ENCODE measurements at regions not wholly inside any gene's neighbourhood (a gene's known extent, or its start where the extent isn't known, plus 50 kb on each side); places are given as distances from the start of the nearest gene placed in this dataset.
"Not testable (repeated sequence)": the region's sequence is repeated elsewhere in the genome, so short reads cannot be mapped to it uniquely, and the experiment has no call there.

- H3K27me3 ChIP-seq (ENCODE audit: control insufficient read depth in 3 of 3, insufficient read depth in 3 of 3, low read length in 3 of 3); H3K4me1 ChIP-seq (ENCODE audit: control insufficient read depth in 3 of 3, insufficient read depth in 2 of 3, low read depth in 1 of 3, low read length in 2 of 3); DNase-seq; H3K27ac ChIP-seq (ENCODE audit: low read depth in 1 of 3, low read length in 2 of 3); FAIRE-seq; H3K4me3 ChIP-seq (ENCODE audit: low read depth in 1 of 3, low read length in 3 of 3); H3K9me3 ChIP-seq (ENCODE audit: control insufficient read depth in 2 of 2, insufficient read depth in 1 of 2, low read depth in 1 of 2, low read length in 1 of 2); H3K36me3 ChIP-seq (ENCODE audit: control insufficient read depth in 3 of 3, insufficient read depth in 2 of 3, low read depth in 1 of 3, low read length in 3 of 3): not testable (repeated sequence)
- WGBS, 3 donors, result 80 to 92% (median 90%) methylated on average over 6 of the region's 6 CpGs
These were observed 63.3 kb upstream of the CEP78 start for GRCh38 chr9:78172610-78173009.

- H3K27ac ChIP-seq (ENCODE audit: low read depth in 1 of 3, low read length in 2 of 3), result no peak overlapping the region
- 85 to 93% (median 91%) methylated on average over 1 of the region's 1 CpG for WGBS, 3 donors
- H3K9me3 ChIP-seq (ENCODE audit: control insufficient read depth in 2 of 2, insufficient read depth in 1 of 2, low read depth in 1 of 2, low read length in 1 of 2), result no peaks in the 10 kb centered on the region
- no peaks in the 10 kb centered on the region for H3K4me1 ChIP-seq (ENCODE audit: control insufficient read depth in 3 of 3, insufficient read depth in 2 of 3, low read depth in 1 of 3, low read length in 2 of 3)
- no peak overlapping the region for H3K4me3 ChIP-seq (ENCODE audit: low read depth in 1 of 3, low read length in 3 of 3)
- H3K27me3 ChIP-seq (ENCODE audit: control insufficient read depth in 3 of 3, insufficient read depth in 3 of 3, low read length in 3 of 3), result no peaks in the 10 kb centered on the region
- FAIRE-seq (no peak), DNase-seq (no peak)
- H3K36me3 ChIP-seq (ENCODE audit: control insufficient read depth in 3 of 3, insufficient read depth in 2 of 3, low read depth in 1 of 3, low read length in 3 of 3), result no peaks in the 10 kb centered on the region
These were observed 64.2 kb upstream of the CEP78 start for GRCh38 chr9:78171651-78172050.

- Histone ChIP-seq H3K27me3 (ENCODE audit: control insufficient read depth in 3 of 3, insufficient read depth in 3 of 3, low read length in 3 of 3) (no peaks in the 10 kb centered on the region), H3K4me3 (ENCODE audit: low read depth in 1 of 3, low read length in 3 of 3) (no peak overlapping the region), H3K27ac (ENCODE audit: low read depth in 1 of 3, low read length in 2 of 3) (no peak overlapping the region), H3K4me1 (ENCODE audit: control insufficient read depth in 3 of 3, insufficient read depth in 2 of 3, low read depth in 1 of 3, low read length in 2 of 3) (no peaks in the 10 kb centered on the region), H3K9me3 (ENCODE audit: control insufficient read depth in 2 of 2, insufficient read depth in 1 of 2, low read depth in 1 of 2, low read length in 1 of 2) (no peaks in the 10 kb centered on the region), H3K36me3 (ENCODE audit: control insufficient read depth in 3 of 3, insufficient read depth in 2 of 3, low read depth in 1 of 3, low read length in 3 of 3) (no peaks in the 10 kb centered on the region)
- WGBS, 3 donors, result 92 to 95% (median 93%) methylated on average over 6 of the region's 6 CpGs
- DNase-seq (no peak), FAIRE-seq (no peak)
These were observed 66.8 kb upstream of the CEP78 start for GRCh38 chr9:78169125-78169524.

GRCh38 chr9:78167356-78167755 is 68.5 kb upstream of the CEP78 start:
- 13 to 41% (median 27%) methylated on average over 2 of the region's 2 CpGs for WGBS, 3 donors
- no peak overlapping the region for H3K4me3 ChIP-seq (ENCODE audit: low read depth in 1 of 3, low read length in 3 of 3)
- H3K36me3 ChIP-seq (ENCODE audit: control insufficient read depth in 3 of 3, insufficient read depth in 2 of 3, low read depth in 1 of 3, low read length in 3 of 3), result no peaks in the 10 kb centered on the region
- no peaks in the 10 kb centered on the region for H3K4me1 ChIP-seq (ENCODE audit: control insufficient read depth in 3 of 3, insufficient read depth in 2 of 3, low read depth in 1 of 3, low read length in 2 of 3)
- H3K9me3 ChIP-seq (ENCODE audit: control insufficient read depth in 2 of 2, insufficient read depth in 1 of 2, low read depth in 1 of 2, low read length in 1 of 2), result no peaks in the 10 kb centered on the region
- FAIRE-seq, result no peak
- no peaks in the 10 kb centered on the region for H3K27me3 ChIP-seq (ENCODE audit: control insufficient read depth in 3 of 3, insufficient read depth in 3 of 3, low read length in 3 of 3)
- peak; percentile 9 to 46 for DNase-seq
- H3K27ac ChIP-seq (ENCODE audit: low read depth in 1 of 3, low read length in 2 of 3), result no peak overlapping the region

- WGBS, 3 donors, result 56 to 72% (median 71%) methylated on average over 2 of the region's 2 CpGs
- FAIRE-seq (no peak), DNase-seq (no peak)
- no peak overlapping the region for H3K27ac ChIP-seq (ENCODE audit: low read depth in 1 of 3, low read length in 2 of 3)
- H3K9me3 ChIP-seq (ENCODE audit: control insufficient read depth in 2 of 2, insufficient read depth in 1 of 2, low read depth in 1 of 2, low read length in 1 of 2), result no peaks in the 10 kb centered on the region
- H3K4me3 ChIP-seq (ENCODE audit: low read depth in 1 of 3, low read length in 3 of 3), result no peak overlapping the region
- no peaks in the 10 kb centered on the region for H3K27me3 ChIP-seq (ENCODE audit: control insufficient read depth in 3 of 3, insufficient read depth in 3 of 3, low read length in 3 of 3)
- H3K36me3 ChIP-seq (ENCODE audit: control insufficient read depth in 3 of 3, insufficient read depth in 2 of 3, low read depth in 1 of 3, low read length in 3 of 3), result no peaks in the 10 kb centered on the region
- H3K4me1 ChIP-seq (ENCODE audit: control insufficient read depth in 3 of 3, insufficient read depth in 2 of 3, low read depth in 1 of 3, low read length in 2 of 3), result no peaks in the 10 kb centered on the region
These were observed 72.0 kb upstream of the CEP78 start for GRCh38 chr9:78163834-78164233.

GRCh38 chr9:78158286-78158685 is 77.6 kb upstream of the CEP78 start:
- FAIRE-seq (no peak), DNase-seq (no peak)
- Histone ChIP-seq H3K27me3 (ENCODE audit: control insufficient read depth in 3 of 3, insufficient read depth in 3 of 3, low read length in 3 of 3) (no peaks in the 10 kb centered on the region), H3K9me3 (ENCODE audit: control insufficient read depth in 2 of 2, insufficient read depth in 1 of 2, low read depth in 1 of 2, low read length in 1 of 2) (no peaks in the 10 kb centered on the region), H3K27ac (ENCODE audit: low read depth in 1 of 3, low read length in 2 of 3) (no peak overlapping the region), H3K4me1 (ENCODE audit: control insufficient read depth in 3 of 3, insufficient read depth in 2 of 3, low read depth in 1 of 3, low read length in 2 of 3) (no peaks in the 10 kb centered on the region), H3K36me3 (ENCODE audit: control insufficient read depth in 3 of 3, insufficient read depth in 2 of 3, low read depth in 1 of 3, low read length in 3 of 3) (no peaks in the 10 kb centered on the region), H3K4me3 (ENCODE audit: low read depth in 1 of 3, low read length in 3 of 3) (no peak overlapping the region)
- WGBS, 3 donors, result 10 to 39% (median 33%) methylated on average over 1 of the region's 1 CpG

GRCh38 chr9:78150983-78151356 is 84.9 kb upstream of the CEP78 start:
- no peaks in the 10 kb centered on the region for H3K4me1 ChIP-seq (ENCODE audit: control insufficient read depth in 3 of 3, insufficient read depth in 2 of 3, low read depth in 1 of 3, low read length in 2 of 3)
- H3K36me3 ChIP-seq (ENCODE audit: control insufficient read depth in 3 of 3, insufficient read depth in 2 of 3, low read depth in 1 of 3, low read length in 3 of 3), result no peaks in the 10 kb centered on the region
- no peak overlapping the region for H3K4me3 ChIP-seq (ENCODE audit: low read depth in 1 of 3, low read length in 3 of 3)
- no peaks in the 10 kb centered on the region for H3K27me3 ChIP-seq (ENCODE audit: control insufficient read depth in 3 of 3, insufficient read depth in 3 of 3, low read length in 3 of 3)
- no peak overlapping the region for H3K27ac ChIP-seq (ENCODE audit: low read depth in 1 of 3, low read length in 2 of 3)
- no peaks in the 10 kb centered on the region for H3K9me3 ChIP-seq (ENCODE audit: control insufficient read depth in 2 of 2, insufficient read depth in 1 of 2, low read depth in 1 of 2, low read length in 1 of 2)
- DNase-seq, result no peak
- 96 to 99% (median 97%) methylated on average over 20 of the region's 20 CpGs for WGBS, 3 donors
- no peak for FAIRE-seq

- no peaks in the 10 kb centered on the region for H3K4me1 ChIP-seq (ENCODE audit: control insufficient read depth in 3 of 3, insufficient read depth in 2 of 3, low read depth in 1 of 3, low read length in 2 of 3)
- no peak overlapping the region for H3K4me3 ChIP-seq (ENCODE audit: low read depth in 1 of 3, low read length in 3 of 3)
- H3K36me3 ChIP-seq (ENCODE audit: control insufficient read depth in 3 of 3, insufficient read depth in 2 of 3, low read depth in 1 of 3, low read length in 3 of 3), result no peaks in the 10 kb centered on the region
- no peak overlapping the region for H3K27ac ChIP-seq (ENCODE audit: low read depth in 1 of 3, low read length in 2 of 3)
- no peaks in the 10 kb centered on the region for H3K27me3 ChIP-seq (ENCODE audit: control insufficient read depth in 3 of 3, insufficient read depth in 3 of 3, low read length in 3 of 3)
- FAIRE-seq (no peak), DNase-seq (no peak)
- H3K9me3 ChIP-seq (ENCODE audit: control insufficient read depth in 2 of 2, insufficient read depth in 1 of 2, low read depth in 1 of 2, low read length in 1 of 2), result no peaks in the 10 kb centered on the region
- WGBS, 3 donors, result 85 to 91% (median 88%) methylated on average over 23 to 25 of the region's 25 CpGs
These were observed 85.4 kb upstream of the CEP78 start for GRCh38 chr9:78150312-78150982.

GRCh38 chr9:78149702-78150291 is 86.1 kb upstream of the CEP78 start:
- H3K27me3 ChIP-seq (ENCODE audit: control insufficient read depth in 3 of 3, insufficient read depth in 3 of 3, low read length in 3 of 3), result no peaks in the 10 kb centered on the region
- no peak overlapping the region for H3K27ac ChIP-seq (ENCODE audit: low read depth in 1 of 3, low read length in 2 of 3)
- no peaks in the 10 kb centered on the region for H3K9me3 ChIP-seq (ENCODE audit: control insufficient read depth in 2 of 2, insufficient read depth in 1 of 2, low read depth in 1 of 2, low read length in 1 of 2)
- no peak overlapping the region for H3K4me3 ChIP-seq (ENCODE audit: low read depth in 1 of 3, low read length in 3 of 3)
- FAIRE-seq, result no peak
- H3K4me1 ChIP-seq (ENCODE audit: control insufficient read depth in 3 of 3, insufficient read depth in 2 of 3, low read depth in 1 of 3, low read length in 2 of 3), result no peaks in the 10 kb centered on the region
- WGBS, 3 donors, result 53 to 76% (median 75%) methylated on average over 9 of the region's 9 CpGs
- DNase-seq, result no peak
- H3K36me3 ChIP-seq (ENCODE audit: control insufficient read depth in 3 of 3, insufficient read depth in 2 of 3, low read depth in 1 of 3, low read length in 3 of 3), result no peaks in the 10 kb centered on the region
